Epithelial cell of proximal tubule (primary cell): ENCODE measurements at regions not wholly inside any gene's neighbourhood (a gene's known extent, or its start where the extent isn't known, plus 50 kb on each side); places are given as distances from the start of the nearest gene placed in this dataset.

Experiments used
- DNase-seq: peaks from one replicate; pipeline ENCODE4 v3.0.0-alpha.2; 2011; ENCODE audit warnings: low read depth
- H3K4me3 ChIP-seq: 2 replicates; pipeline ENCODE4 v1.5.1; 2011; ENCODE audit warnings: low read depth, mild to moderate bottlenecking, low read length
- TF ChIP-seq, protein P1 (sequence below): conservative IDR thresholded peaks from 2 replicates; pipeline ENCODE4 v1.5.1; 2012; ENCODE audit warnings: low read depth, mild to moderate bottlenecking, low read length

GRCh38 chr14:66152302-66152701, 333.9 kb upstream of the CCDC196 start:
- TF ChIP-seq, protein P1, sequence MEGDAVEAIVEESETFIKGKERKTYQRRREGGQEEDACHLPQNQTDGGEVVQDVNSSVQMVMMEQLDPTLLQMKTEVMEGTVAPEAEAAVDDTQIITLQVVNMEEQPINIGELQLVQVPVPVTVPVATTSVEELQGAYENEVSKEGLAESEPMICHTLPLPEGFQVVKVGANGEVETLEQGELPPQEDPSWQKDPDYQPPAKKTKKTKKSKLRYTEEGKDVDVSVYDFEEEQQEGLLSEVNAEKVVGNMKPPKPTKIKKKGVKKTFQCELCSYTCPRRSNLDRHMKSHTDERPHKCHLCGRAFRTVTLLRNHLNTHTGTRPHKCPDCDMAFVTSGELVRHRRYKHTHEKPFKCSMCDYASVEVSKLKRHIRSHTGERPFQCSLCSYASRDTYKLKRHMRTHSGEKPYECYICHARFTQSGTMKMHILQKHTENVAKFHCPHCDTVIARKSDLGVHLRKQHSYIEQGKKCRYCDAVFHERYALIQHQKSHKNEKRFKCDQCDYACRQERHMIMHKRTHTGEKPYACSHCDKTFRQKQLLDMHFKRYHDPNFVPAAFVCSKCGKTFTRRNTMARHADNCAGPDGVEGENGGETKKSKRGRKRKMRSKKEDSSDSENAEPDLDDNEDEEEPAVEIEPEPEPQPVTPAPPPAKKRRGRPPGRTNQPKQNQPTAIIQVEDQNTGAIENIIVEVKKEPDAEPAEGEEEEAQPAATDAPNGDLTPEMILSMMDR = no peak
- DNase-seq = no peak
- no peak overlapping the region for H3K4me3 ChIP-seq

DNA sequence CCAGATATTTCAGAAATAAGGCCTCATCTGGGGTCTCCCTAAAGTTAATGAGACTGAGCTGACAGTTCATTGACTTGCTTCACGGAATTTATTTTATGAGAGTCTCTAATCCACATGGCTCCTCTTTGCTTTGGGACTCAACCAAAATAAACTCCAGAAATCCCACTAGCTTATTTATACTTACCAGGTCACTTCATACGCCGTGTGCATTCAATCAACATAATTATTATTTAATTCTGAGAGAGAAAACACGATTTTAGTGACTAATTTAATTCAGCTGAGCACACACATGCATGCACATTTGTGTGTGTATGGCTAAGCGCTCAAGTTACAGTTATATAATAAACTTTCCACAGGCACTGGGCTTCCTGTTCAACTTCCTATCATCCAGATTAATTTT, 333.4 kb upstream of the CCDC196 start:
- no peak for DNase-seq
- TF ChIP-seq, protein P1 = no peak
- no peak overlapping the region for H3K4me3 ChIP-seq

GRCh38 chr14:66163023-66163422, 323.1 kb upstream of the CCDC196 start:
- TF ChIP-seq, protein P1 = no peak
- DNase-seq = no peak
- H3K4me3 ChIP-seq = no peak overlapping the region

DNA sequence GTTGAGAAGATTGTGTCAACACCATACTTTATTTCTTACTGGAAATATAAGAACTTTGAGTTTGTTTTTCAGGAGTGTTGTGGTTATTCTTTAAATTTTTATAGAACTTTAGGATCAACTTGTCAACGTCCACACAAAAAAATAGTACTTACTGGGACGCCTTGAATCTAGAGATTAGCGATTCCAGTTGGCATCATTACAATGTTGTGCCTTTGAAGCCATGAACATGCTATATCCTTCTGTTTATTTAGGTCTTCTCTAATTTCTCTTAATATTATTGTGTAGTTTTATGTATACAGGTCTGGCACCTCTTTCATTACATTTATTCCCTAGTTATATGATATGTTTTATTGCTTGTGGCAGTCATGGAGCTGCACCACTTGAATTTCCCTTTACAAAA, 320.8 kb upstream of the CCDC196 start:
- TF ChIP-seq, protein P1 = no peak
- no peak overlapping the region for H3K4me3 ChIP-seq
- DNase-seq = no peak

- H3K4me3 ChIP-seq = no peak overlapping the region
- no peak for DNase-seq
- TF ChIP-seq, protein P1 = no peak
Observed at GRCh38 chr14:66174453-66174891, 311.7 kb upstream of the CCDC196 start.

DNA sequence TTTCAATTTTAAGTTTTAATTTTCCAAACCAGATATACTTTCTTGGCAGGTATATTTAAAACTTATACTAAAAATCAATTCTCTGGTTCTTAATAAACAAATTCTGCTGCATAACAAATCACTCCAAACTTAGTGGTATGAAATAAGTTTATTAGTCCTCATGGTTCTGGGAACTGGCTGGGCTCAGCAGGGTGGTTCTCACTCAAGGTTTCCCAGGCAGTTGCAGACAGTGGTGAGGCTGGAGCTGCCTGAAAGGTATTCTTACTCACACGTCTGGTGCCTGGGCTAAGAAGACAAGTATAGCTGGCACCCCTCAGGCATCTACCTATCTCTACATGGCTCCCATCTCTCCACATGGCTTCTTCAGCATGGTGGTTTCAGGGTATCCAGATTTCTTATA, 308.2 kb upstream of the CCDC196 start:
- no peak overlapping the region for H3K4me3 ChIP-seq
- no peak for DNase-seq
- TF ChIP-seq, protein P1 = no peak

DNA sequence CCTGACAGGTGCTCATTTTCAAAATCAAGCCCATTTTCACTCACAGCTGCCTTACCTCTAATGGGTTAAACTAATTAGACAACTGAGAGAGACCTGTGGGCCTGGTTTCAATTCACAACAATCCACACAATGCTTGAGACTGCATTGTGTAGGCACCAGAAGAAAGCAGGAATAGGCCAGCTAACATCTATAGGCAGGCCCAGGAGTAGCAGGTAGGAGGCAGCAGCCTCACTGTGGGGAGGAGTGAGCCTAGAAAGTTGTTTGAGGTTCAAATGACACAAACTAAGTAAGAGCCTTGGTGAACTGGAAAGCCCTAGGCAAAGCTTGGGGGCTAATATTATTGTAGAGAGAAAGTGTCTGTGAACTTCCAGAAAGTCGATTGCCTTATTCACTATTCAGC, 289.5 kb upstream of the CCDC196 start:
- DNase-seq = no peak
- TF ChIP-seq, protein P1 = no peak
- H3K4me3 ChIP-seq = no peak overlapping the region
